GM18867 (cell line): ENCODE measurements at regions not wholly inside any gene's neighbourhood (a gene's known extent, or its start where the extent isn't known, plus 50 kb on each side); places are given as distances from the start of the nearest gene placed in this dataset.

Experiments used
- ATAC-seq: cut with Tn5 transposase; IDR thresholded peaks from one replicate; pipeline ENCODE4 v1.9.1; 2021; ENCODE audit warnings: mild to moderate bottlenecking, moderate library complexity; ENCODE audit not compliant: unreplicated experiment

- ATAC-seq = no peak
Measured at GRCh38 chrX:104310657-104311254, 56.0 kb upstream of the ESX1 start.

GRCh38 chrX:104310090-104310489, 55.4 kb upstream of the ESX1 start:
- ATAC-seq = no peak

GRCh38 chrX:104309169-104309568, 54.4 kb upstream of the ESX1 start:
- no peak for ATAC-seq

- no peak for ATAC-seq
Measured at GRCh38 chrX:104307341-104307740, 52.6 kb upstream of the ESX1 start.

- no peak for ATAC-seq
Measured at GRCh38 chrX:104306180-104306579, 51.4 kb upstream of the ESX1 start.
